ENCODE measurements at regions not wholly inside any gene's neighbourhood (a gene's known extent, or its start where the extent isn't known, plus 50 kb on each side); places are given as distances from the start of the nearest gene placed in this dataset.

GRCh38 chr6:169960521-169960885, 209.1 kb downstream of the ERMARD start:
- DNase-seq = no peak

- DNase-seq = no peak
These were observed 208.6 kb downstream of the ERMARD start for GRCh38 chr6:169960003-169960344.

GRCh38 chr6:169959136-169960002, 207.9 kb downstream of the ERMARD start:
- DNase-seq = peak in 2 of 4 experiments; percentile 19 to 44

GRCh38 chr6:169958510-169958909, 207.1 kb downstream of the ERMARD start:
- DNase-seq = no peak

GRCh38 chr6:169957351-169957963, 206.0 kb downstream of the ERMARD start:
- no peak for DNase-seq

- DNase-seq = no peak
These were observed 205.2 kb downstream of the ERMARD start for GRCh38 chr6:169956580-169956979.

- no peak for DNase-seq
These were observed 204.5 kb downstream of the ERMARD start for GRCh38 chr6:169955731-169956437.

GRCh38 chr6:169954977-169955376, 203.6 kb downstream of the ERMARD start:
- no peak for DNase-seq

- no peak for DNase-seq
These were observed 202.3 kb downstream of the ERMARD start for GRCh38 chr6:169953686-169954085.

- no peak for DNase-seq
These were observed 199.1 kb downstream of the ERMARD start for GRCh38 chr6:169950558-169950957.

- DNase-seq = no peak
These were observed 198.2 kb downstream of the ERMARD start for GRCh38 chr6:169949511-169950097.

GRCh38 chr6:169946971-169947370, 195.5 kb downstream of the ERMARD start:
- no peak for DNase-seq

GRCh38 chr6:169945117-169945516, 193.7 kb downstream of the ERMARD start:
- no peak for DNase-seq

- DNase-seq = no peak
These were observed 193.0 kb downstream of the ERMARD start for GRCh38 chr6:169944415-169944814.

- no peak for DNase-seq
These were observed 192.6 kb downstream of the ERMARD start for GRCh38 chr6:169944061-169944337.

- no peak for DNase-seq
These were observed 192.0 kb downstream of the ERMARD start for GRCh38 chr6:169943241-169944060.

GRCh38 chr6:169942173-169942572, 190.8 kb downstream of the ERMARD start:
- DNase-seq = no peak

GRCh38 chr6:169940481-169941271, 189.3 kb downstream of the ERMARD start:
- no peak for DNase-seq

- no peak for DNase-seq
These were observed 188.2 kb downstream of the ERMARD start for GRCh38 chr6:169939554-169940164.

- no peak for DNase-seq
These were observed 187.3 kb downstream of the ERMARD start for GRCh38 chr6:169938731-169939130.

- DNase-seq = no peak
These were observed 186.9 kb downstream of the ERMARD start for GRCh38 chr6:169938262-169938701.
